HPDE6-E6E7 (cell line): ENCODE measurements at regions not wholly inside any gene's neighbourhood (a gene's known extent, or its start where the extent isn't known, plus 50 kb on each side); places are given as distances from the start of the nearest gene placed in this dataset.

Experiments used
- DNase-seq: peaks from one replicate; pipeline ENCODE4 v3.0.0; 2011; ENCODE audit warnings: missing footprints; ENCODE audit errors: extremely low spot score

GRCh38 chr3:40593351-40593750 is 68.6 kb downstream of the ZNF621 start:
- no peak for DNase-seq

GRCh38 chr3:40597441-40597840 is 72.7 kb downstream of the ZNF621 start:
- DNase-seq: peak; percentile 6

GRCh38 chr3:40598338-40598737 is 73.6 kb downstream of the ZNF621 start:
- no peak for DNase-seq

GRCh38 chr3:40598962-40599361 is 74.2 kb downstream of the ZNF621 start:
- DNase-seq: no peak

- no peak for DNase-seq
These were observed 78.1 kb downstream of the ZNF621 start for GRCh38 chr3:40602778-40603385.

- no peak for DNase-seq
These were observed 81.2 kb downstream of the ZNF621 start for GRCh38 chr3:40605960-40606359.

GRCh38 chr3:40608091-40608490 is 83.3 kb downstream of the ZNF621 start:
- DNase-seq: no peak

- no peak for DNase-seq
These were observed 88.5 kb downstream of the ZNF621 start for GRCh38 chr3:40613306-40613705.

GRCh38 chr3:40615110-40615915 is 90.6 kb downstream of the ZNF621 start:
- no peak for DNase-seq

- no peak for DNase-seq
These were observed 91.4 kb downstream of the ZNF621 start for GRCh38 chr3:40615918-40616819.

GRCh38 chr3:40617084-40617483 is 92.3 kb downstream of the ZNF621 start:
- DNase-seq: no peak

- DNase-seq: no peak
These were observed 93.4 kb downstream of the ZNF621 start for GRCh38 chr3:40618158-40618557.

GRCh38 chr3:40620151-40620550 is 95.4 kb downstream of the ZNF621 start:
- no peak for DNase-seq

- no peak for DNase-seq
These were observed 96.5 kb downstream of the ZNF621 start for GRCh38 chr3:40621252-40621651.

- DNase-seq: no peak
These were observed 98.8 kb downstream of the ZNF621 start for GRCh38 chr3:40623567-40623966.

- no peak for DNase-seq
These were observed 99.5 kb downstream of the ZNF621 start for GRCh38 chr3:40624189-40624769.

GRCh38 chr3:40627095-40627494 is 102.3 kb downstream of the ZNF621 start:
- DNase-seq: no peak

GRCh38 chr3:40628984-40629383 is 104.2 kb downstream of the ZNF621 start:
- no peak for DNase-seq

GRCh38 chr3:40631341-40631995 is 106.7 kb downstream of the ZNF621 start:
- DNase-seq: no peak

- DNase-seq: no peak
These were observed 113.1 kb downstream of the ZNF621 start for GRCh38 chr3:40637906-40638305.

- no peak for DNase-seq
These were observed 114.2 kb downstream of the ZNF621 start for GRCh38 chr3:40639006-40639405.
